ENCODE measurements at regions not wholly inside any gene's neighbourhood (a gene's known extent, or its start where the extent isn't known, plus 50 kb on each side); places are given as distances from the start of the nearest gene placed in this dataset.

DNA sequence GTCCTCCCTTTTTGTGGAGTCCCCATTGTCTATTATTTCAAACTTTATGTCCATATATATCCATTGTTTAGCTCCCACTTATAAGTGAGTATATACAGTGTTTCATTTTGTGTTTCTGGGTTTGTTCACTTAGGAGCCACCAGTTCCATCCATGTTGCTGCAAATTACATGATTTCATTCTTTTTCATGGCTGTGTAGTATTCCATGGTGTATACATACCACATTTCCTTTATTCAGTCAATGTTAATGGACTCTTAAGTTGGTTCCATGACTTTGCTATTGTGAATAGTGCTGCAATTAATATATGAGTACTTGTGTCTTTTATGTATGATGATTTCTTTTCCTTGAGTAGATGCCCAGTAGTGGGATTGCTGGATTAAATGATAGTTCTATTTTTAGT is 329.1 kb downstream of the AR start:
- no peak for DNase-seq (ENCODE audit: low read depth)

GRCh38 chrX:67892401-67892800 is 348.6 kb downstream of the AR start:
- no peak for DNase-seq (ENCODE audit: low read depth)

DNA sequence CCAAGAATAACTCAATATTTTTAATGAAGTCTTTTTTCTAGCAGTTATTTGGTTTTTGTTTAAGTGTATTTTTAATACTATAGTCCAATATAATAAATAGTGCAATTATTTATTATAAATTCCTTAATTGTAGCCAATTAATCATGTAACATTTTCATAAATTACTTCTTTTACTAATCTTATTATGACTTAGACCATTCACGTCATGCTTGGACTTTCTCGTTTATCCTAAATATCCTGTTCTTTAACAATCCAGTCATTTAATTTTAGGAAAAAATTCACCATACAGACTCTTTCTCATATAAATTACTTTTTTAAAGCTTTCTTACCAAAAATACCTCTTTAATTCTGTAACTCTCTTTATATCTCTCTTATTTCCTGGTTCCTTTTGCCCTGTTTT is 350.1 kb downstream of the AR start:
- DNase-seq (ENCODE audit: low read depth): peak; percentile 3

DNA sequence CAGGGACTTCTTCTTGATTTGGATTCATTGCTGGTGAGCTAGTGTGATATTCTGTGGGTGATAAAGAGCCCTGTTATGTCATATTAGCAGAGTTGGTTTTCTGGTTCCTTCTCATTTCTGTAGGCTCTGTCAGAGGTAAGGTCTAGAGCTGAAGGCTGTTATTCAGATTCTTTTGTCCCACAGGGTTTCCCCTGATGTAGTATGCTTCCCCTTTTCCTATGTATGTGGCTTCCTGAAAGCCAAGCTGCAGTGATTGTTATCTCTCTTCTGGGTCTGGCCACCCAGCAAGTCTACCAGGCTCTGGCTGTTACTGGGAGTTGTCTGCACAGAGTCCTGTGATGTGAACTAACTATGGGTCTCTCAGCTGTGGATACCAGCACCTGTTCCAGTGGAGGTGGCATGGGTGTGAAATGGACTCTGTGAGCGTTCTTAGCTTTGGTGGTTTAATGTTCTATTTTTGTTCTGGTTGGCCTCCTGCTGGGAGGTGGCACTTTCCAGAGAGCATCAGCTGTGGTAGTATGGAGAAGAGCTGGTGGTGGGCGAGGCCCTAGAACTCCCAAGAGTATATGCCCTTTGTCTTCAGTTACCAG is 373.7 kb downstream of the AR start:
- no peak for DNase-seq (ENCODE audit: low read depth)

DNA sequence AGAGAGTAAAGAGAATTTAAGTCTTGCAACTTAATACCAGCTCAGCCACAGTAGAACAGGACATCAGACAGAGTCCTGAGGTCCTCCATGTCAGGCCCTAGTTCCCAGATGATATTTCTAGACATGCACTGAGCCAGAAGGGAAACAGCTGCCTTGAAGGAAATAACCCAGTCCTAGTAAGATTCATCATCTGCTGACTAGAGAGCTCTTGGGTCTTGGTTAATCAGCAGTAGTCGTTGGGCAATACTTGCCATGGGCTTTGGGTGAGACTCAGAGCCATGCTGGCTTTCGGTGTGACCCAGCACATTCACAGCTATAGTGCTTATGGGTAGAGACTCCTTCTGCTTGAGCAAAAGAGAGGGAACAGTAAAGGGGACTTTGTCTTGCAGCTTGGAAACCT is 379.1 kb downstream of the AR start:
- no peak for DNase-seq (ENCODE audit: low read depth)

DNA sequence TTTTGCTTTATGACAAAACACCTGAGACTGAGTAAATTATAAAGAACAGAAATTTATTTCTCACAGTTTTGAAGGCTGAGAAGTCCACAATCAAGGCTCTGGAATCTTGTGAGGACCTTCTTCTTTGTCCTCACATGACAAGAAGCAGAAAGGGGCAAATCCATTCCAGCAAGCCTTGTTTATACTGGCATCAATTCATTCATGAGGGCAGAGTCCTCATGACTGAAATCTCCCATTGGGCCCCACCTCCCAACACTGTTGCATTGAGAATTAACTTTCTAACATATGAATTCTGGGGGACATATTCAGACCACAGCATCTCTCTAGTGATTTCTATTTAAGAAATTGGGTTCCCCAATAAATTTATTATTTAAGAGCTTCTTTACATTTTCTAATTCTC is 395.4 kb downstream of the AR start:
- no peak for DNase-seq (ENCODE audit: low read depth)

GRCh38 chrX:67949270-67949669 is 405.4 kb downstream of the AR start:
- DNase-seq (ENCODE audit: low read depth): no peak

- no peak for DNase-seq (ENCODE audit: low read depth)
Observed at GRCh38 chrX:67953658-67954057, 409.8 kb downstream of the AR start.

GRCh38 chrX:67961516-67961915 is 417.7 kb downstream of the AR start:
- DNase-seq (ENCODE audit: low read depth): no peak

All from LHCN-M2 (cell line).